ENCODE measurements at regions not wholly inside any gene's neighbourhood (a gene's known extent, or its start where the extent isn't known, plus 50 kb on each side); places are given as distances from the start of the nearest gene placed in this dataset.

DNA sequence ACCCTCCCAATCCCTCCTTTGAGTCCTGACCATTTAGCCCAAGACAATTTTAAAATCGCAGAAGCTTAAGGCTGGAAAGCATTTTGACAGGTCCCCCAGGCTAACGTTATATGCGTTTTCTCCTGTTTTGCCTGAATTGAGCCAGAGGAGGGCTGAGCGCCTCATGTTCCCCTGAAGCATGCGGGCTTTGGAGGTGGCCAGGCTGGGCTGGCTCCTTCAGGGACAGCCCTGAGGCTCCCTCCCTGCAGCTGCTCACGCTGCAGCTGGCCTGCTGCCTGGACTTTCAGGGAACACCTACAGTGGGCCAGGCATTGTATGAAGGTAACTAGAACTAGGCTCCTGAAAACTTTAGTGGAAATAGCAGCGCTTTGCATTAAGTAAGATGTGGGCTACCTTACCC is 179.2 kb downstream of the ACKR3 start:
- TF ChIP-seq, protein P1, sequence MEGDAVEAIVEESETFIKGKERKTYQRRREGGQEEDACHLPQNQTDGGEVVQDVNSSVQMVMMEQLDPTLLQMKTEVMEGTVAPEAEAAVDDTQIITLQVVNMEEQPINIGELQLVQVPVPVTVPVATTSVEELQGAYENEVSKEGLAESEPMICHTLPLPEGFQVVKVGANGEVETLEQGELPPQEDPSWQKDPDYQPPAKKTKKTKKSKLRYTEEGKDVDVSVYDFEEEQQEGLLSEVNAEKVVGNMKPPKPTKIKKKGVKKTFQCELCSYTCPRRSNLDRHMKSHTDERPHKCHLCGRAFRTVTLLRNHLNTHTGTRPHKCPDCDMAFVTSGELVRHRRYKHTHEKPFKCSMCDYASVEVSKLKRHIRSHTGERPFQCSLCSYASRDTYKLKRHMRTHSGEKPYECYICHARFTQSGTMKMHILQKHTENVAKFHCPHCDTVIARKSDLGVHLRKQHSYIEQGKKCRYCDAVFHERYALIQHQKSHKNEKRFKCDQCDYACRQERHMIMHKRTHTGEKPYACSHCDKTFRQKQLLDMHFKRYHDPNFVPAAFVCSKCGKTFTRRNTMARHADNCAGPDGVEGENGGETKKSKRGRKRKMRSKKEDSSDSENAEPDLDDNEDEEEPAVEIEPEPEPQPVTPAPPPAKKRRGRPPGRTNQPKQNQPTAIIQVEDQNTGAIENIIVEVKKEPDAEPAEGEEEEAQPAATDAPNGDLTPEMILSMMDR (IDR thresholded peaks at IDR 0.05), result no peak
- TF ChIP-seq YY1 (IDR thresholded peaks at IDR 0.05; ENCODE audit: low read depth) (no peak), JUND (IDR thresholded peaks at IDR 0.05) (no peak), NRF1 (IDR thresholded peaks at IDR 0.05; ENCODE audit: low read depth, low read length) (no peak), TAF1 (IDR thresholded peaks at IDR 0.05; ENCODE audit: borderline replicate concordance, low read depth, low read length) (no peak), FOSL2 (IDR thresholded peaks at IDR 0.05; ENCODE audit: borderline replicate concordance, low read depth) (no peak), RAD21 (IDR thresholded peaks at IDR 0.05; ENCODE audit: low read length) (no peak), TCF12 (IDR thresholded peaks at IDR 0.05) (no peak), EP300 (IDR thresholded peaks at IDR 0.05; ENCODE audit: borderline replicate concordance in 1 of 2, low read depth in 1 of 2, low read length in 1 of 2) (no peak), TEAD4 (IDR thresholded peaks at IDR 0.05; ENCODE audit: borderline replicate concordance, insufficient read depth) (no peak), ELF1 (IDR thresholded peaks at IDR 0.05) (no peak), FOXM1 (IDR thresholded peaks at IDR 0.05; ENCODE audit: low read depth) (no peak)
